IMR-90 (cell line): ENCODE measurements at regions not wholly inside any gene's neighbourhood (a gene's known extent, or its start where the extent isn't known, plus 50 kb on each side); places are given as distances from the start of the nearest gene placed in this dataset.

Experiments used
- ATAC-seq: fragments of 200-7000 bp; cut with Tn5 transposase; 2 replicates; pipeline ENCODE4 v1.9.1; 2020; ENCODE audit warnings: low read depth, mild to moderate bottlenecking, moderate library complexity
- BruUV-seq: library from RNA; stranded (reverse); fragments of 400-500 nt; replicated peaks from 2 replicates; lab custom pipeline; 2021; lab: Mats Ljungman, UMichigan
- CTCF ChIA-PET: fragments of 300-600 bp; formaldehyde crosslinking; extraction: SDS; loops from one replicate; lab custom pipeline; 2021; ENCODE audit warnings: antibody characterized with exemption; lab: Yijun Ruan, JAX
- POLR2A ChIA-PET: fragments of 300-600 bp; sonication (Branson Sonifier 250); formaldehyde crosslinking; loops from one replicate; lab custom pipeline; 2022; ENCODE audit warnings: antibody characterized with exemption; ENCODE audit not compliant: unreplicated experiment; lab: Charles Lee
- DNase-seq: peaks from one replicate; pipeline ENCODE4 v3.0.0; 2013
- H2AFZ ChIP-seq: replicated peaks from 2 replicates; pipeline ENCODE3; 2013; ENCODE audit warnings: low read length, mild to moderate bottlenecking; ENCODE audit not compliant: poor library complexity
- H2AK5ac ChIP-seq: 2 replicates; pipeline ENCODE4 v1.6.1; 2013; ENCODE audit warnings: low read depth, low read length, inconsistent platforms
- H2AK9ac ChIP-seq: replicated peaks from 2 replicates; pipeline ENCODE3; 2013; ENCODE audit warnings: mild to moderate bottlenecking, low read depth, low read length, moderate library complexity; ENCODE audit not compliant: poor library complexity
- H2BK120ac ChIP-seq: 2 replicates; pipeline ENCODE4 v1.6.1; 2013; ENCODE audit warnings: low read depth, low read length, inconsistent platforms
- H2BK15ac ChIP-seq: 3 replicates; pipeline ENCODE4 v1.6.1; 2013; ENCODE audit warnings: low read depth, low read length, inconsistent platforms
- H2BK20ac ChIP-seq: 2 replicates; pipeline ENCODE4 v1.6.1; 2013; ENCODE audit warnings: low read depth, mild to moderate bottlenecking, inconsistent platforms, low read length, moderate library complexity
- H2BK5ac ChIP-seq: 2 replicates; pipeline ENCODE4 v1.6.1; 2013; ENCODE audit warnings: mild to moderate bottlenecking, low read depth, low read length, inconsistent platforms; ENCODE audit not compliant: poor library complexity, severe bottlenecking
- H3K14ac ChIP-seq: replicated peaks from 2 replicates; pipeline ENCODE4 v1.6.1; 2013; ENCODE audit warnings: low read depth, low read length, inconsistent platforms
- H3K18ac ChIP-seq: 2 replicates; pipeline ENCODE4 v1.6.1; 2013; ENCODE audit warnings: low read depth, low read length, control low read depth
- H3K23ac ChIP-seq: 2 replicates; pipeline ENCODE4 v1.6.1; 2013; ENCODE audit warnings: low read depth, low read length, inconsistent platforms
- H3K27ac ChIP-seq: 2 replicates; pipeline ENCODE4 v1.5.1; 2013; ENCODE audit warnings: mild to moderate bottlenecking, control low read depth, low read length; ENCODE audit not compliant: insufficient read depth
- H3K27me3 ChIP-seq: 2 replicates; pipeline ENCODE4 v1.6.1; 2013; ENCODE audit warnings: low read length; ENCODE audit not compliant: control insufficient read depth, insufficient read depth
- H3K36me3 ChIP-seq: 2 replicates; pipeline ENCODE4 v1.6.1; 2013; ENCODE audit warnings: low read length, mixed read lengths; ENCODE audit not compliant: control insufficient read depth, insufficient read depth
- H3K4ac ChIP-seq: 2 replicates; pipeline ENCODE4 v1.6.1; 2013; ENCODE audit warnings: low read depth, low read length, inconsistent platforms
- H3K4me1 ChIP-seq: 2 replicates; pipeline ENCODE4 v1.6.1; 2013; ENCODE audit warnings: low read length, mixed read lengths; ENCODE audit not compliant: control insufficient read depth, insufficient read depth
- H3K4me2 ChIP-seq: 2 replicates; pipeline ENCODE4 v1.6.1; 2013; ENCODE audit warnings: low read depth, mild to moderate bottlenecking, control low read depth, low read length, moderate library complexity
- H3K4me3 ChIP-seq: 2 replicates; pipeline ENCODE4 v1.5.1; 2013; ENCODE audit warnings: low read depth, mild to moderate bottlenecking, control low read depth, low read length, moderate library complexity; ENCODE audit not compliant: insufficient read depth
- H3K56ac ChIP-seq: 2 replicates; pipeline ENCODE4 v1.6.1; 2013; ENCODE audit warnings: low read length, inconsistent platforms; ENCODE audit not compliant: insufficient read depth; ENCODE audit errors: extremely low read depth
- H3K79me1 ChIP-seq, 2 experiments: 2 replicates each; pipeline ENCODE4 v1.6.1; 2013; ENCODE audit warnings: low read length in 2 of 2, inconsistent platforms in 1 of 2, low read depth in 1 of 2
- H3K9ac ChIP-seq: 2 replicates; pipeline ENCODE4 v1.6.1; 2013; ENCODE audit warnings: low read depth, low read length, control low read depth
- H3K9me1 ChIP-seq: 2 replicates; pipeline ENCODE4 v1.6.1; 2013; ENCODE audit warnings: low read length, inconsistent platforms; ENCODE audit not compliant: insufficient read depth
- H3K9me3 ChIP-seq: 2 replicates; pipeline ENCODE4 v1.6.1; 2013; ENCODE audit warnings: low read length; ENCODE audit not compliant: control insufficient read depth, insufficient read depth
- H4K20me1 ChIP-seq: 2 replicates; pipeline ENCODE4 v1.6.1; 2013; ENCODE audit warnings: low read length, inconsistent platforms; ENCODE audit not compliant: insufficient read depth
- H4K5ac ChIP-seq: 2 replicates; pipeline ENCODE4 v1.6.1; 2013; ENCODE audit warnings: mild to moderate bottlenecking, low read depth, low read length, control low read depth
- H4K8ac ChIP-seq, 2 experiments: 2 replicates each; pipeline ENCODE4 v1.6.1; 2013; ENCODE audit warnings: low read depth in 2 of 2, low read length in 2 of 2, control low read depth in 1 of 2, inconsistent platforms in 1 of 2
- H4K91ac ChIP-seq: 2 replicates; pipeline ENCODE4 v1.6.1; 2013; ENCODE audit warnings: low read depth, low read length, inconsistent platforms; ENCODE audit not compliant: insufficient read depth
- BHLHE40 ChIP-seq: fragments of 150-350 bp; IDR thresholded peaks from 2 replicates; pipeline ENCODE4 v1.6.1; 2016; ENCODE audit warnings: mild to moderate bottlenecking, low read depth, low read length
- CHD1 ChIP-seq: IDR thresholded peaks from 2 replicates; pipeline ENCODE4 v1.6.1; 2012; ENCODE audit warnings: low read depth, low read length, improper control_type of control experiment
- FOS ChIP-seq: fragments of 150-350 bp; IDR thresholded peaks from 2 replicates; pipeline ENCODE4 v1.6.1; 2016; ENCODE audit warnings: low read depth, low read length
- MAFK ChIP-seq: IDR thresholded peaks from 2 replicates; pipeline ENCODE4 v1.6.1; 2012; ENCODE audit warnings: low read depth, low read length, improper control_type of control experiment
- RCOR1 ChIP-seq: IDR thresholded peaks from 2 replicates; pipeline ENCODE4 v1.6.1; 2012; ENCODE audit warnings: mild to moderate bottlenecking, low read length, improper control_type of control experiment; ENCODE audit not compliant: insufficient replicate concordance
- dilution Hi-C: fragments of 300-500 bp; cut with HindIII; formaldehyde crosslinking; loops from one replicate; pipeline ENCODE4 v1.14.3; 2018; ENCODE audit warnings: low sequenced_read_pairs; ENCODE audit not compliant: unreplicated experiment
- in situ Hi-C: fragments of 300-500 bp; cut with MboI; formaldehyde crosslinking; loops from 3 replicates; pipeline ENCODE4 v1.14.3; 2019; ENCODE audit warnings: low sequenced_read_pairs, inconsistent platforms, mixed read lengths
- intact Hi-C: fragments of 100-400 bp; cut with micrococcal nuclease; formaldehyde crosslinking; loops from 2 replicates; pipeline ENCODE4 v1.10.0; 2022
- TF ChIP-seq, protein P1 (sequence below): fragments of 150-350 bp; IDR thresholded peaks from 2 replicates; pipeline ENCODE4 v1.6.1; 2016; ENCODE audit warnings: low read depth, mild to moderate bottlenecking, low read length, moderate library complexity, borderline replicate concordance
- TF ChIP-seq, protein P2 (sequence below): conservative IDR thresholded peaks from 2 replicates; pipeline ENCODE4 v1.5.1; 2012; ENCODE audit warnings: mild to moderate bottlenecking, low read depth, low read length, improper control_type of control experiment
- TF ChIP-seq, protein P3 (sequence below): fragments of 150-350 bp; IDR thresholded peaks from 2 replicates; pipeline ENCODE4 v1.6.1; 2017; ENCODE audit warnings: mild to moderate bottlenecking, antibody characterized with exemption, low read length, low read depth

DNA sequence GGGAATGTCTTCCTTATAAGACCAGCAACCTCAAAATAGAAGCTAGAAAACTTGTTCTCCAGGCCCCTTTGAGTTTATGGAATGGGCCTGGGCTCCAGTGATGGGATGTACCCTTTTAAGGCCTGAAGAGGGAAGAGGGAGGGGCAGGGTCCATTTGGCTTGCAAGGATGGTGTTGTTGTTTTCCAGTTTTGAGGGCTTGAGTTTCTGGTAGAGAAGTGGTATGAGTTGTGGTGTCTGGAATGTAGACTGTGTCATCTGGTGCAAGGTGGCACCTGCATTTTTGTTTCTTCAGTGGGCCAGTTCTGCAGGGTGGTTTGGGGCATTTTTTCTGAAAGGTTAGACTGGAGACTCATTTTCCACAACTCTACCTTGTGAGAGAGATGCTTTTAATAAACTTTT lies 90.1 kb downstream of the ZNF777 start:
- H3K36me3 ChIP-seq, result no peaks in the 10 kb centered on the region
- no peaks in the 10 kb centered on the region for H3K4me1 ChIP-seq
- CTCF ChIA-PET, result no interaction called here
- H2AK5ac ChIP-seq, result no peak overlapping the region
- no peak overlapping the region for H3K56ac ChIP-seq
- no peak overlapping the region for H3K9ac ChIP-seq
- H3K14ac ChIP-seq, result no peak overlapping the region
- TF ChIP-seq BHLHE40 (no peak), FOS (no peak), CHD1 (no peak), RCOR1 (no peak), MAFK (no peak)
- TF ChIP-seq, protein P1, sequence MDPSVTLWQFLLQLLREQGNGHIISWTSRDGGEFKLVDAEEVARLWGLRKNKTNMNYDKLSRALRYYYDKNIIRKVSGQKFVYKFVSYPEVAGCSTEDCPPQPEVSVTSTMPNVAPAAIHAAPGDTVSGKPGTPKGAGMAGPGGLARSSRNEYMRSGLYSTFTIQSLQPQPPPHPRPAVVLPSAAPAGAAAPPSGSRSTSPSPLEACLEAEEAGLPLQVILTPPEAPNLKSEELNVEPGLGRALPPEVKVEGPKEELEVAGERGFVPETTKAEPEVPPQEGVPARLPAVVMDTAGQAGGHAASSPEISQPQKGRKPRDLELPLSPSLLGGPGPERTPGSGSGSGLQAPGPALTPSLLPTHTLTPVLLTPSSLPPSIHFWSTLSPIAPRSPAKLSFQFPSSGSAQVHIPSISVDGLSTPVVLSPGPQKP, result no peak
- TF ChIP-seq, protein P2, sequence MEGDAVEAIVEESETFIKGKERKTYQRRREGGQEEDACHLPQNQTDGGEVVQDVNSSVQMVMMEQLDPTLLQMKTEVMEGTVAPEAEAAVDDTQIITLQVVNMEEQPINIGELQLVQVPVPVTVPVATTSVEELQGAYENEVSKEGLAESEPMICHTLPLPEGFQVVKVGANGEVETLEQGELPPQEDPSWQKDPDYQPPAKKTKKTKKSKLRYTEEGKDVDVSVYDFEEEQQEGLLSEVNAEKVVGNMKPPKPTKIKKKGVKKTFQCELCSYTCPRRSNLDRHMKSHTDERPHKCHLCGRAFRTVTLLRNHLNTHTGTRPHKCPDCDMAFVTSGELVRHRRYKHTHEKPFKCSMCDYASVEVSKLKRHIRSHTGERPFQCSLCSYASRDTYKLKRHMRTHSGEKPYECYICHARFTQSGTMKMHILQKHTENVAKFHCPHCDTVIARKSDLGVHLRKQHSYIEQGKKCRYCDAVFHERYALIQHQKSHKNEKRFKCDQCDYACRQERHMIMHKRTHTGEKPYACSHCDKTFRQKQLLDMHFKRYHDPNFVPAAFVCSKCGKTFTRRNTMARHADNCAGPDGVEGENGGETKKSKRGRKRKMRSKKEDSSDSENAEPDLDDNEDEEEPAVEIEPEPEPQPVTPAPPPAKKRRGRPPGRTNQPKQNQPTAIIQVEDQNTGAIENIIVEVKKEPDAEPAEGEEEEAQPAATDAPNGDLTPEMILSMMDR, result no peak
- TF ChIP-seq, protein P3, sequence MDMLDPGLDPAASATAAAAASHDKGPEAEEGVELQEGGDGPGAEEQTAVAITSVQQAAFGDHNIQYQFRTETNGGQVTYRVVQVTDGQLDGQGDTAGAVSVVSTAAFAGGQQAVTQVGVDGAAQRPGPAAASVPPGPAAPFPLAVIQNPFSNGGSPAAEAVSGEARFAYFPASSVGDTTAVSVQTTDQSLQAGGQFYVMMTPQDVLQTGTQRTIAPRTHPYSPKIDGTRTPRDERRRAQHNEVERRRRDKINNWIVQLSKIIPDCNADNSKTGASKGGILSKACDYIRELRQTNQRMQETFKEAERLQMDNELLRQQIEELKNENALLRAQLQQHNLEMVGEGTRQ, result no peak
- H3K4me2 ChIP-seq, result no peak overlapping the region
- H2BK5ac ChIP-seq, result no peak overlapping the region
- H3K18ac ChIP-seq, result no peak overlapping the region
- H2BK15ac ChIP-seq, result no peak overlapping the region
- no peak overlapping the region for H2BK120ac ChIP-seq
- no TSS peak for BruUV-seq
- no peak overlapping the region for H3K27ac ChIP-seq
- H4K8ac ChIP-seq, result no peak overlapping the region
- H3K79me1 ChIP-seq, result no peaks in the 10 kb centered on the region
- no peak overlapping the region for H2AK9ac ChIP-seq
- ATAC-seq, result no peak
- no peaks in the 10 kb centered on the region for H3K27me3 ChIP-seq
- no peaks in the 10 kb centered on the region for H4K20me1 ChIP-seq
- dilution Hi-C loops, result no loop called here
- H3K4me3 ChIP-seq, result no peak overlapping the region
- no peak overlapping the region for H2BK20ac ChIP-seq
- intact Hi-C loops, result loop anchor here (10.0 kb wide), 1 partner anchor 46 kb away; no protein-coding TSS in a partner anchor
- H2AFZ ChIP-seq, result no peak overlapping the region
- H3K23ac ChIP-seq, result no peak overlapping the region
- no peak for DNase-seq
- no peak overlapping the region for H4K5ac ChIP-seq
- no peaks in the 10 kb centered on the region for H3K9me3 ChIP-seq
- POLR2A ChIA-PET, result no interaction called here
- H3K9me1 ChIP-seq, result no peaks in the 10 kb centered on the region
- in situ Hi-C loops, result no loop called here
- H4K91ac ChIP-seq, result no peak overlapping the region
- H3K4ac ChIP-seq, result no peak overlapping the region
